Upper lobe of right lung (tissue), 1 donor: ENCODE measurements at regions not wholly inside any gene's neighbourhood (a gene's known extent, or its start where the extent isn't known, plus 50 kb on each side); places are given as distances from the start of the nearest gene placed in this dataset.

Source experiments
- ATAC-seq: fragments of 200-7000 bp; cut with Tn5 transposase; one replicate; pipeline ENCODE4 v1.9.1; 2020; ENCODE audit warnings: mild to moderate bottlenecking, moderate library complexity
- DNase-seq: peaks from one replicate; pipeline ENCODE4 v3.0.0-alpha.2; 2020
- H3K27ac ChIP-seq: fragments of 200-600 bp; one replicate; pipeline ENCODE4 v1.8.0; 2022
- H3K27me3 ChIP-seq: fragments of 200-600 bp; one replicate; pipeline ENCODE4 v1.8.0; 2022; ENCODE audit warnings: mild to moderate bottlenecking
- H3K36me3 ChIP-seq: fragments of 200-600 bp; one replicate; pipeline ENCODE4 v1.8.0; 2022
- H3K4me1 ChIP-seq: fragments of 200-600 bp; one replicate; pipeline ENCODE4 v1.8.0; 2022
- H3K4me3 ChIP-seq: fragments of 200-600 bp; one replicate; pipeline ENCODE4 v1.8.0; 2022; ENCODE audit warnings: mild to moderate bottlenecking
- H3K9me3 ChIP-seq: fragments of 200-600 bp; one replicate; pipeline ENCODE4 v1.8.0; 2022
- intact Hi-C: fragments of 100-400 bp; cut with DNase I; formaldehyde crosslinking; loops from one replicate; pipeline ENCODE4 v1.11.0; 2022
- TF ChIP-seq, protein P1 (sequence below): fragments of 200-600 bp; IDR thresholded peaks from one replicate; pipeline ENCODE4 v1.8.0; 2022; ENCODE audit warnings: antibody characterized with exemption
- donor health status: DM: no; HTN: yes; CAD: no; lungs with severe emphysema.

DNA sequence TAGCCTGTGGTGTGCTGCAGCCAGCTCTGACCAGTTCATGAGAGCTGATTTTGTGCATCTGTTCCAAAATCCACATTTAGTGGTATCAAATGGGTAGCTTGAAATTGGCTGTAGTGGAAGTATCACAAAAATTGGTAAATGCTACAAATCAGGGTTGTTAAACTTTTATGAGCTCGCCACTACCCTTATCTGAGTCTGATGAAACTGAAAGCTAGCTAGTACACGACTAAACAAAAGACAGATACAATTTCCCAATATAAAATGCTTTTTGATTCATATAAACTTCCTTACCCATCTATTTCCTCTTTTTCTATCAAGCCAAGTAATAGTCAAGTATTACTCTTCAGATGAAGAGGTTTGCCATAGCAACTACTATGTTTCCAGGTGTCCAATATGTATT, 392.0 kb downstream of the TMEM161B start:
- Histone ChIP-seq H3K4me3 (no peak overlapping the region), H3K27ac (no peak overlapping the region), H3K36me3 (no peaks in the 10 kb centered on the region), H3K27me3 (no peaks in the 10 kb centered on the region), H3K4me1 (no peaks in the 10 kb centered on the region), H3K9me3 (peaks cover 5% of the 10 kb centered on the region)
- ATAC-seq (no peak), DNase-seq (no peak)
- TF ChIP-seq, protein P1, sequence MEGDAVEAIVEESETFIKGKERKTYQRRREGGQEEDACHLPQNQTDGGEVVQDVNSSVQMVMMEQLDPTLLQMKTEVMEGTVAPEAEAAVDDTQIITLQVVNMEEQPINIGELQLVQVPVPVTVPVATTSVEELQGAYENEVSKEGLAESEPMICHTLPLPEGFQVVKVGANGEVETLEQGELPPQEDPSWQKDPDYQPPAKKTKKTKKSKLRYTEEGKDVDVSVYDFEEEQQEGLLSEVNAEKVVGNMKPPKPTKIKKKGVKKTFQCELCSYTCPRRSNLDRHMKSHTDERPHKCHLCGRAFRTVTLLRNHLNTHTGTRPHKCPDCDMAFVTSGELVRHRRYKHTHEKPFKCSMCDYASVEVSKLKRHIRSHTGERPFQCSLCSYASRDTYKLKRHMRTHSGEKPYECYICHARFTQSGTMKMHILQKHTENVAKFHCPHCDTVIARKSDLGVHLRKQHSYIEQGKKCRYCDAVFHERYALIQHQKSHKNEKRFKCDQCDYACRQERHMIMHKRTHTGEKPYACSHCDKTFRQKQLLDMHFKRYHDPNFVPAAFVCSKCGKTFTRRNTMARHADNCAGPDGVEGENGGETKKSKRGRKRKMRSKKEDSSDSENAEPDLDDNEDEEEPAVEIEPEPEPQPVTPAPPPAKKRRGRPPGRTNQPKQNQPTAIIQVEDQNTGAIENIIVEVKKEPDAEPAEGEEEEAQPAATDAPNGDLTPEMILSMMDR: no peak
- intact Hi-C loops: no loop called here

- H3K36me3 ChIP-seq: no peaks in the 10 kb centered on the region
- no peak overlapping the region for H3K27ac ChIP-seq
- no peaks in the 10 kb centered on the region for H3K9me3 ChIP-seq
- no peak for DNase-seq
- no peaks in the 10 kb centered on the region for H3K4me1 ChIP-seq
- intact Hi-C loops: no loop called here
- TF ChIP-seq, protein P1: no peak
- ATAC-seq: no peak
- no peaks in the 10 kb centered on the region for H3K27me3 ChIP-seq
- no peak overlapping the region for H3K4me3 ChIP-seq
Measured at GRCh38 chr5:87872986-87873385, 395.7 kb downstream of the TMEM161B start.

DNA sequence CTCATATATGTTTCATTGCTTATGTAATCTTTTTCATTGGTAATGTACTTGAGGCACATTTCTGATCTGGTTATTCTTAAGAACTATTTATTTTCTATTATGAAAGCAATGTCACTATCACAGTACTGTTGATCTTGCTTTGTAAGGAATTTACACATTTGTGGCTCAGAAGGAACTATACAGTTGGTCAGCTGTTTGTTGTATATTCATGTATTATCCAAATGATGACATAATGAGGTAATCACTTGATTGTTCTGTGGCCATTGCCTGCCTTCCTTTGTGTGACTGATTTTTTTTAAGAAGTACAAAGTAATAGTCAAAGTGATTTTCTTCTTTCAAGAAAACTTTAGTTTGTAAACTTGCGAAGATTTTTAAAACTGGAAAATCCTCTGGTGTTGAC, 399.9 kb downstream of the TMEM161B start:
- Histone ChIP-seq H3K9me3 (no peaks in the 10 kb centered on the region), H3K4me3 (no peak overlapping the region), H3K4me1 (no peaks in the 10 kb centered on the region), H3K27ac (no peak overlapping the region), H3K36me3 (no peaks in the 10 kb centered on the region), H3K27me3 (no peaks in the 10 kb centered on the region)
- intact Hi-C loops: no loop called here
- TF ChIP-seq, protein P1: no peak
- ATAC-seq: no peak
- no peak for DNase-seq

- ATAC-seq: no peak
- Histone ChIP-seq H3K27ac (no peak overlapping the region), H3K4me1 (no peaks in the 10 kb centered on the region), H3K27me3 (no peaks in the 10 kb centered on the region), H3K9me3 (no peaks in the 10 kb centered on the region), H3K4me3 (no peak overlapping the region), H3K36me3 (no peaks in the 10 kb centered on the region)
- intact Hi-C loops: no loop called here
- DNase-seq: no peak
- TF ChIP-seq, protein P1: no peak
Measured at GRCh38 chr5:87867281-87867680, 401.4 kb downstream of the TMEM161B start.

- no peaks in the 10 kb centered on the region for H3K27me3 ChIP-seq
- DNase-seq (no peak), ATAC-seq (no peak)
- intact Hi-C loops: no loop called here
- H3K9me3 ChIP-seq: no peaks in the 10 kb centered on the region
- TF ChIP-seq, protein P1: no peak
- H3K4me1 ChIP-seq: no peaks in the 10 kb centered on the region
- no peak overlapping the region for H3K27ac ChIP-seq
- no peaks in the 10 kb centered on the region for H3K36me3 ChIP-seq
- no peak overlapping the region for H3K4me3 ChIP-seq
Measured at GRCh38 chr5:87853541-87853940, 415.1 kb downstream of the TMEM161B start.

- Histone ChIP-seq H3K27me3 (no peaks in the 10 kb centered on the region), H3K4me3 (no peak overlapping the region), H3K27ac (no peak overlapping the region), H3K4me1 (no peaks in the 10 kb centered on the region), H3K36me3 (no peaks in the 10 kb centered on the region), H3K9me3 (no peaks in the 10 kb centered on the region)
- intact Hi-C loops: no loop called here
- ATAC-seq (no peak), DNase-seq (no peak)
- TF ChIP-seq, protein P1: no peak
Measured at GRCh38 chr5:87851603-87852002, 417.0 kb downstream of the TMEM161B start.
